Progenitor cell of endocrine pancreas (in vitro differentiated cells): ENCODE measurements at regions not wholly inside any gene's neighbourhood (a gene's known extent, or its start where the extent isn't known, plus 50 kb on each side); places are given as distances from the start of the nearest gene placed in this dataset.
A peak's percentile ranks its signal among the peaks of the same experiment; 100 is the strongest.

Experiments
- DNase-seq: peaks from one replicate; pipeline ENCODE4 v3.0.0; 2021; ENCODE audit warnings: low spot score; ENCODE audit not compliant: unreplicated experiment
- H3K27ac Mint-ChIP-seq: 2 replicates; pipeline ENCODE4 v1.8.0; 2021; ENCODE audit warnings: mild to moderate bottlenecking, moderate library complexity, mixed read lengths
- H3K27me3 Mint-ChIP-seq: 2 replicates; pipeline ENCODE4 v1.8.0; 2021; ENCODE audit warnings: mixed read lengths
- H3K36me3 Mint-ChIP-seq: 2 replicates; pipeline ENCODE4 v1.8.0; 2022; ENCODE audit warnings: mixed read lengths; ENCODE audit not compliant: insufficient read depth
- H3K4me1 Mint-ChIP-seq: 2 replicates; pipeline ENCODE4 v1.8.0; 2021; ENCODE audit warnings: low read depth, mixed read lengths
- H3K4me3 Mint-ChIP-seq: 2 replicates; pipeline ENCODE4 v1.8.0; 2021; ENCODE audit warnings: low read depth, mild to moderate bottlenecking, moderate library complexity, mixed read lengths
- H3K9me3 Mint-ChIP-seq: 2 replicates; pipeline ENCODE4 v1.8.0; 2021; ENCODE audit warnings: low read depth, mixed read lengths
- TF ChIP-seq, protein P1 (sequence below): fragments of 200-600 bp; sonication (generic); IDR thresholded peaks from one replicate; pipeline ENCODE4 v1.5.0; 2021; ENCODE audit warnings: antibody characterized with exemption, mild to moderate bottlenecking; ENCODE audit not compliant: unreplicated experiment

DNA sequence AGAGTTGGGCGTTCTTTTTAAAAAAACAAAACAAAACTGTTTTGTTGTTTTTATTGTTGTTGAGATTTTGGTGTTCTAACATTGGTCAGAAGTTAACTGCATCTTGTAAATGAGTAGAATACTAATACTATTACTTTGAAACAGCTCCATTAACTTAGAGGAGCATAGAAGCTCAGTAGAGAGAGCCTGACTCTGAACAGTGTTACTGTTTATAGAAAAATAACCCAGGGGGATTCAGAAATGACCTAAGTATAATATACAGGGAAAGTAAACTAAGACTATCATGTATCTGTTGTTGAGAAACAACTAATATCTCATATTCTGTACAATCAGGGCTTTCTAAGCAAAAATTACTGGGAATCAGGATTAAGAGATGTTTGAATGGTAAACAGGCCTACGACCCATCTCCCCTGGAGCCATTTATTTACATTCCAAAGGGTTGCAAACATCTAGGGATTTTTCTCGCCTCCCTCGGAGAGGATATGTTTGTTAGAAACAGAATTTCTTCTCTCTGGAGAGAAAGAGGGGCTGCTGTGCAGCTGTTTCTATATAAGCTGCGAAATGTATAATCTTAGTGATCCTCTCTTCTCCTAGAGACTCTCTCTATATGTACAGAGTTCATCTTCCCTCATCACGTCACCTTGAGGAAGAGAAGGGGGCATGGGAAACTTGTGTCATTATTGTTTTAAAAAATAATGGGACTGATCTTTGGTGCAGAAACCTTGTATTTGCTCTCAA, 827.5 kb upstream of the DPPA4 start:
- TF ChIP-seq, protein P1, sequence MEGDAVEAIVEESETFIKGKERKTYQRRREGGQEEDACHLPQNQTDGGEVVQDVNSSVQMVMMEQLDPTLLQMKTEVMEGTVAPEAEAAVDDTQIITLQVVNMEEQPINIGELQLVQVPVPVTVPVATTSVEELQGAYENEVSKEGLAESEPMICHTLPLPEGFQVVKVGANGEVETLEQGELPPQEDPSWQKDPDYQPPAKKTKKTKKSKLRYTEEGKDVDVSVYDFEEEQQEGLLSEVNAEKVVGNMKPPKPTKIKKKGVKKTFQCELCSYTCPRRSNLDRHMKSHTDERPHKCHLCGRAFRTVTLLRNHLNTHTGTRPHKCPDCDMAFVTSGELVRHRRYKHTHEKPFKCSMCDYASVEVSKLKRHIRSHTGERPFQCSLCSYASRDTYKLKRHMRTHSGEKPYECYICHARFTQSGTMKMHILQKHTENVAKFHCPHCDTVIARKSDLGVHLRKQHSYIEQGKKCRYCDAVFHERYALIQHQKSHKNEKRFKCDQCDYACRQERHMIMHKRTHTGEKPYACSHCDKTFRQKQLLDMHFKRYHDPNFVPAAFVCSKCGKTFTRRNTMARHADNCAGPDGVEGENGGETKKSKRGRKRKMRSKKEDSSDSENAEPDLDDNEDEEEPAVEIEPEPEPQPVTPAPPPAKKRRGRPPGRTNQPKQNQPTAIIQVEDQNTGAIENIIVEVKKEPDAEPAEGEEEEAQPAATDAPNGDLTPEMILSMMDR = no peak
- no peak for DNase-seq
- H3K27ac Mint-ChIP-seq = peak overlapping the region; percentile 77

DNA sequence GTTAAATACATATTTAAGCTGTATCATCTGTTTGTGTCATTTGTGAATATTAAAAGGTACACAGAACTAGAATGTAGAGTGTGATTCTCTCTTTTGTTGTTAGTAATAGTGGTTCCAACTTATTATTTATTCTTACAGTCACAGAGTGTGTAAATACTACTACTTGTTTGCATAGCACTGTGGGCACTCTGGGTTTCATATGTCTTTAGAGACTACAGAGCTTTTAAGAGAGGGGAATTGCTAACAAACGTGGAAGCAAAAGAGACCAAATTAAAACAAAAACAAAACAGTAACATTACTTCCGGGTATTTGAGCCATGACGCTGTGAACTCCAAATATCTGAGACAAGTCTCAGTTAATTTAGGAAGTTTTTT, 828.0 kb upstream of the DPPA4 start:
- DNase-seq = no peak
- no peaks in the 10 kb centered on the region for H3K27me3 Mint-ChIP-seq
- TF ChIP-seq, protein P1 = no peak
- H3K27ac Mint-ChIP-seq = peak overlapping the region; percentile 77
- peaks cover 19% of the 10 kb centered on the region for H3K4me1 Mint-ChIP-seq
- no peaks in the 10 kb centered on the region for H3K9me3 Mint-ChIP-seq
- H3K36me3 Mint-ChIP-seq = no peaks in the 10 kb centered on the region
- peak overlapping the region; percentile 69 for H3K4me3 Mint-ChIP-seq

More for the DNA sequence above, 827.5 kb upstream of the DPPA4 start:
- no peaks in the 10 kb centered on the region for H3K36me3 Mint-ChIP-seq
- peak overlapping the region; percentile 69 for H3K4me3 Mint-ChIP-seq
- H3K9me3 Mint-ChIP-seq = no peaks in the 10 kb centered on the region
- no peaks in the 10 kb centered on the region for H3K27me3 Mint-ChIP-seq
- peaks cover 19% of the 10 kb centered on the region for H3K4me1 Mint-ChIP-seq

DNA sequence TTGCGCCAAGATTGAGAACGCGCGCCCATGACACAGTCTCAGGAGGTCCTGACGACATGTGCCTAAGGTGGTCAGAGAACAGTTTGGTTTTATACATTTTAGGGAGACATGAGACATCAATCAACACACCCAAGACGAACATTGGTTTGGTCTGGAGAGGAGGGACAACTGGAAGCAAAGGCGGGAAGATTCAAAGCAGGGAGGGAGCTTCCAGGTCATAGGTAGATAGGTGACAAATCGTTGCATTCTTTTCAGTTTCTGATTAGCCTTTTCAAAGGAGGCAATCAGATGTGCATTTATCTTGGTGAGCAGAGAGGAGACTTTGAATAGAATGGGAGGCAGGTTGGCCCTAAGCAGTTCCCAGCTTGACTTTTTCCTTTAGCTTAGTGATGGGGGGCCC, 828.4 kb upstream of the DPPA4 start:
- Mint-ChIP-seq H3K36me3 (no peaks in the 10 kb centered on the region), H3K27ac (peak overlapping the region; percentile 77), H3K4me3 (peak overlapping the region; percentile 69), H3K4me1 (peaks cover 19% of the 10 kb centered on the region), H3K27me3 (no peaks in the 10 kb centered on the region), H3K9me3 (no peaks in the 10 kb centered on the region)
- no peak for DNase-seq
- TF ChIP-seq, protein P1 = no peak

DNA sequence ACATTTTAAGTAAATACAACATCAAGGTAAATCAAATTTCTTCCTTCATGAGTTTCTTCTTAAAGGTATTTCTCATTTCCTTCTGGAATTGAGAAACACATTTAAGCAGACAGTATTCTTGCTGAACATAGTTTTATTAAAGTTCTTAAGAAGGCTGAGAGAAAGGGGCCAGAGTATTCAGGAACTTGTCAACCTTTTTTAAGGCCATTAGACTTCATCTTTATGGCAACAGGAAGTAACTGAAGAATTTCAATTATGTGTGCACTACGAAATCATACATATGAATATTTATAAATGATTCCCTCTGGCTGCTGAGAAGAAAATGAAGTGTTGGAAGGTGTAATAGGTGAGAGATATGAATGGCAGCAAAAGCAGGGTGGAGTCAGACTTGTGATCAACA, 829.4 kb upstream of the DPPA4 start:
- H3K4me3 Mint-ChIP-seq = no peak overlapping the region
- DNase-seq = no peak
- H3K4me1 Mint-ChIP-seq = peaks cover 19% of the 10 kb centered on the region
- no peaks in the 10 kb centered on the region for H3K9me3 Mint-ChIP-seq
- H3K36me3 Mint-ChIP-seq = no peaks in the 10 kb centered on the region
- TF ChIP-seq, protein P1 = no peak
- H3K27ac Mint-ChIP-seq = no peak overlapping the region
- no peaks in the 10 kb centered on the region for H3K27me3 Mint-ChIP-seq

DNA sequence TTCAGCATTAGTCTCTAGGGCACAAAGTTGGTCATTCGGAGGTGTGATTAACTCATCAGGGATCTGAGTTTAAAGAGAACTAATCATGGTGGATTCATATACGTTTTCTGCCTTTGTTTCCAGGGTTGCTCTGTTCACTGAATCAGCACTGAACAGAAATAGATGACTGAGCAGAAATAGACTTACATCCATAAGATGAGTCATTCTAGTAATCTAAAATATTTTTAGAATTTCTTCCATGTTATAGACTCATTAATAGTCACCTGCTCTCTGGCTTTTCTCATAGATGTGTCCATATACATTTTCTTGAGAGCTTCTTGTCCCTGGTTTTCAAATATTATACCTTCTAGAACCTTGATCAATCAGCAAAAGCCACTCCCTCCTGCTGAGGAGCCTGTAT, 837.6 kb upstream of the DPPA4 start:
- H3K4me3 Mint-ChIP-seq = no peak overlapping the region
- no peak overlapping the region for H3K27ac Mint-ChIP-seq
- H3K36me3 Mint-ChIP-seq = no peaks in the 10 kb centered on the region
- no peaks in the 10 kb centered on the region for H3K9me3 Mint-ChIP-seq
- TF ChIP-seq, protein P1 = no peak
- no peak for DNase-seq
- H3K27me3 Mint-ChIP-seq = no peaks in the 10 kb centered on the region
- H3K4me1 Mint-ChIP-seq = no peaks in the 10 kb centered on the region
